OCI-LY7 (cell line): ENCODE measurements at regions not wholly inside any gene's neighbourhood (a gene's known extent, or its start where the extent isn't known, plus 50 kb on each side); places are given as distances from the start of the nearest gene placed in this dataset.
A peak's percentile ranks its signal among the peaks of the same experiment; 100 is the strongest.

Experiments
- CTCF ChIP-seq: fragments of 200-600 bp; sonication (generic); conservative IDR thresholded peaks from 2 replicates; pipeline ENCODE4 v1.5.1; 2014; ENCODE audit warnings: mild to moderate bottlenecking, antibody characterized with exemption, low read length, moderate library complexity, mixed read lengths
- EZH2phosphoT487 ChIP-seq: fragments of 200-600 bp; sonication (generic); IDR thresholded peaks from 2 replicates; pipeline ENCODE4 v1.6.1; 2018; ENCODE audit warnings: low read depth, borderline replicate concordance, mild to moderate bottlenecking, mixed run types, antibody characterized with exemption, low read length, moderate library complexity, mixed read lengths

GRCh38 chr12:94710933-94711332, 60.6 kb upstream of the TMCC3 start:
- TF ChIP-seq CTCF (peak; percentile 84), EZH2phosphoT487 (no peak)
